ENCODE measurements at regions not wholly inside any gene's neighbourhood (a gene's known extent, or its start where the extent isn't known, plus 50 kb on each side); places are given as distances from the start of the nearest gene placed in this dataset.

- TF ChIP-seq CTCF (IDR thresholded peaks at IDR 0.05 in 8 of 11, conservative IDR thresholded peaks at IDR 0.05 in 3 of 11) (no peak), POLR2A (IDR thresholded peaks at IDR 0.05) (no peak)
Observed at GRCh38 chr21:16708101-16708835, 804.6 kb upstream of the CXADR start.

Data from spleen (tissue), 7 donors.